Activated CD4-positive, alpha-beta T cell treated with anti-CD3 and anti-CD28 coated beads, Interleukin-2, amount 50 U/mL, for 24 hours (primary cell): ENCODE measurements at regions not wholly inside any gene's neighbourhood (a gene's known extent, or its start where the extent isn't known, plus 50 kb on each side); places are given as distances from the start of the nearest gene placed in this dataset.
"Not testable (repeated sequence)": the region's sequence is repeated elsewhere in the genome, so short reads cannot be mapped to it uniquely, and the experiment has no call there.

ENCODE experiments used
- DNase-seq, 2 donors: peaks; one replicate each; pipeline ENCODE4 v3.0.0-alpha.2; 2020; ENCODE audit warnings: low read depth in 1 of 2, low spot score in 1 of 2

DNA sequence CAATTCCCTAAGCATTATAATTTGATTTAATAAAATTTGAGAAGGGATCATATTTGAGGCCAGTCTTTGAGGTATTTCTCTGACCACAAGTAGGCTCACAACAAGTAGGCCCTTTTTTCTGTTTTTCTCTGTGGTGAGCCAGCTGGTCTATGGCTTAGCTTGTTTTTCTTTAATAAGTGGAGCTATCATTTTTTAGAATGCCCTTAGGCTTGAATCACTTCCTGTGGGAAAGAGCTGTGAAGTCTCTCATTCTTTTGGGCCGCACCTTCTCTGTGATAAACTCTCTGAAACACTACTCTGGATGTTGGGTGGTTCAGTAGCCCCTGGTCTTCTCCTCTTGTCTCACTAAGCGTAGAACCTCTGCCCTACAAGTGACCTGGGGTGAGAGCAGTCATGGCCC is 235.9 kb downstream of the SUCLG1 start:
- no peak for DNase-seq

DNA sequence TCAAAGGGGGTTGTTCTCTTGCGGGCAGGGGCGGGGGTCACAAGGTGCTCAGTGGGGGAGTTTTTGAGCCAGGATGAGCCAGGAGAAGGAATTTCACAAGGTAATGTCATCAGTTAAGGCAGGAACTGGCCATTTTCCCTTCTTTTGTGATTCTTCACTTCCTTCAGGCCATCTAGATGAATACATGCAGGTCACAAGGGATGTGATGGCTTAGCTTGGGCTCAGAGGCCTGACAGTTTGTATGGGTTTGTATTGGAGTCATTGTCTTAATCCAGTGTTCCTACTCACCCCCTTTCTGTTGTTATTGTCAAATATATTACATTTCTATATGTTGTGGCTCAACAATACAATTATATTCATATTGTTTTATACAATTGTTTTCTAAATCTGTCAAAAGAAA is 238.0 kb downstream of the SUCLG1 start:
- not testable (repeated sequence) for DNase-seq

DNA sequence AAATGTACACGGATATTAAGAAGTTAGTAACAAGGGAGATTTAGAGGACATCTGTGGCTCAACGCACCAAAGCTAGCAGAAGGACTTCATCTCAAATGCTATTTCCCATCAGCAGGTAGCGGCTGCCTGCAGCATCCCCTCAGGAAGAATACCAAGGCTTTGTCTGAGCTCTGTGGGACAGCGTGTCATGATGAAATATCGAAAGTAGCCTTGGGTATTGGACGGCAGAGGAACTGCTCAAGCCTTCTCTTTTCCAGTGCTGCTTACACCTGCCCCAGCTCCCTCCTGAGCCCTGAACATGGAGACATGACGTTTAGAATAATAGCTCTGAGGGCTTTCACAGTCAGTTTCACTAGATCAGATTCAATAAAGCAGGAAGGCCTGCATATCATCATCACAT is 241.6 kb downstream of the SUCLG1 start:
- DNase-seq = no peak

DNA sequence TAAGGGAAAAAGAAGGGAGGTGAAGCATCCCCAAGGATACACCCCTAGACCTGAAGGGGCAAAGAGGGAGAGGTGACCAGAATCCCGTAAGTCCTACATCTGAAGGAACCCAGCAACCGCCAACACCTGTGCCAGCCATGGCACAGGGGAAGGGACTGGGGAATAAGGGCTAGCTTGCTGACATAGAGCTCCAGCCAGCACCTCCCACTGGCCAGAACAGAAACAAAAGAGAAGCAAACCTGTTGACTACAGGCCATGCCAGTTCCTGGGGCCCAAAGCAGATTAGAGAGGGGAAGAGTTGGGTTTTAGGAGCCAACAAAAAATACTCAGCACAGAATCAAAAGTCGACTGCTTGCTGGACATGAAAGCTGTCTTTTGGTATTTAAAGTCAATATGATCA is 244.6 kb downstream of the SUCLG1 start:
- no peak for DNase-seq

DNA sequence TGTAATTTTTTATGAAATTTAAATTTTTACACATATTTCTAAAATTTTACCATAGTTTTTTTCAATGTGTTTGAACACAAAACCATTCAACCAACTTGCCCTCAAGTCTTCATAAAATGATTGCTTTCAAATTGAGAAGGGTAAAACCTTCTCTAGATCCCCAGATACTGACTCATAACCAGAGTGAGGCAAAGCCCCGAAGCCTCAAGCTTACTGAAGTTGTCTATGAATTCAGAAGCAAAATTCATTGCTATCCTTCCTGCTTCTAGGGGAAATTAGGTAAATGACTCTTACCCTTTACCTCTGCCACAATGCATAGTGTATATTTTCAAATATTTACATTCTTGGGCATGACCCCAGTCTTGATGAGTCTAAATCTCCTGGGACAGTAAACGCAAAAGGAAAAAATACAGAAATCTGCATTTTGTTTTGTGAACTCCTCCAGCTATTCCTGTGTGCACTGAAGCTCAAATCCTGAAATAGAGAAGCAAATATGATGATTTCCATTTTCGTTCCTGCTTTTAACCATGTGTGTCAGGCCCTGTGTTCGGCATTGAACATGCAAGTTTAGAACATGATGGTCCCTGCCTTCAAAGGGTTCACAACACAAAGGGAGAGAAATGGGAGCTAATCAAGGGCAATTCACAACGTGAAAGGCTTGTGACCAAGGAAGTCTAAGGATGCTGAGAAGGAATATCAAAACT is 246.3 kb downstream of the SUCLG1 start:
- no peak for DNase-seq

DNA sequence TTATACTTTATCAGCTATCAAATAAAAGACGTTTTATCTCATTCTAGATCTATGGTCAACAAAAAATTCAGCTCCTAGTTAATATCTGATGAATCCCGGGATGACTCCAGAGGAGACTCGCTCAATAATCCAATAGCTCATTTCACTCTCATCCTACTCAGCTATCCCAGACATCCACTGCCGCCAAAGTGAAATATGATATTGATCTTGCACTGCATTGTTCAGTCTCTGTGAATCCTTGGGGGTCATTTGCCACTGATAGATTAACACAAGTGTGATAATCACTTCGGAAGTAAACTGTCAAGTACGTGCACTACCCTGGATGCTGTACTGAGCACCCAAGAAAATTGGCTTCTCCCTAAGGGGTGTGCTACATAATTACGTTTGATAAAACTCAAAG is 249.1 kb downstream of the SUCLG1 start:
- no peak for DNase-seq

DNA sequence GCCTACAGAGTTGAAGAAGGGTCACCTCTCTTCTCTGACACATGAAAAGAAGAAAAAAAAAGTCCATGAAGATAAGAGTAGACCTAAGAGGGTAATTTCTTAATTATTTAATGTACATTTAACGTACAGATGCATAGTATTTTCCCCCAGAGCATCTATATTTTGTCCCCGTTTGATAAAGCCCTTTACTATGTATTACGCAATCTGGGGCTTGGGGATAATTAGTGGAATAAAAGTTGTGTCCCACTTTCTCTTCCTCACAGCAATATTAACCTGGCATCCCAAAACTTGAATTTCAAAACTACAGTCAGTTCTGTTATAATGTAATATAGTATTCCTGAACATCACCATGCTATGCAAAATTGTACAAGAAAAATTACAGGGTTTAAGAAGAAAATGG is 254.1 kb downstream of the SUCLG1 start:
- no peak for DNase-seq

DNA sequence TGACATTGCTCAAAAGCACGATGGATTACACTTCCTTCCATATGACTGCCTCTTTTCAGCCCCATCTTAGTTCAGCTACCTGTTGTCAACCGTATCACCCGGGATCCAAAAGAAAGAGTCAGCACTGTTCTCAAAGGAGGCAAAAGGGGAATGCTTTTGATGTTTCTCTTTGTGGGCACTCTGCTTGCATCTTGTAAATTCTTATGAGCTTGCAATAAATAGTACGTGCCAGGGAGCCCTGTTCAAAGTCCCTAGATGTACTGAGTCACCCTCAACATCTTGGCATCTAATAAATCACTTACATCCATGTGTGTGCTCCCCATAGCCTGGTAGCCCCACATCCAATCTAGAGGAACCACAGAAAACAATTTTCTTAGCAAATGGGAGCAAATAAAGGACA is 256.9 kb downstream of the SUCLG1 start:
- no peak for DNase-seq

DNA sequence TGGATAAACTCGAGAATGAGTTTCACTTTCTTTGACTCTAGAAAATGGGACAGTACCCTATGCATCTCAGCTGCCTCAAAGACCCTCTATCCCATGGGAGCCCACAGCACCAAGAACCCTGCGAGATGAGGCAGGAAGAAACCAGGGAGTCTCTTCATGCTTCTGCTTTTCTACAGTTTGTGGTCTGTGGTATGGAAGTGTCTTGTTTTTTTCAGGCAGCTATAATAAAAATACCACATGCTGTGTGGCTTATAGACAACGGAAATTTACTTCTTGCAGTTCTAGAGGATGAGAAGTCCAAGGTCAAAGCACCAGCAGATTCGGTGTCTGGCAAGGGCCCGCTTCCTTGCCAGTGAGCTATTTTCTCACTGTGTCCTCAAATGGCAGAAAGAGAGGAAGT is 257.9 kb downstream of the SUCLG1 start:
- no peak for DNase-seq

DNA sequence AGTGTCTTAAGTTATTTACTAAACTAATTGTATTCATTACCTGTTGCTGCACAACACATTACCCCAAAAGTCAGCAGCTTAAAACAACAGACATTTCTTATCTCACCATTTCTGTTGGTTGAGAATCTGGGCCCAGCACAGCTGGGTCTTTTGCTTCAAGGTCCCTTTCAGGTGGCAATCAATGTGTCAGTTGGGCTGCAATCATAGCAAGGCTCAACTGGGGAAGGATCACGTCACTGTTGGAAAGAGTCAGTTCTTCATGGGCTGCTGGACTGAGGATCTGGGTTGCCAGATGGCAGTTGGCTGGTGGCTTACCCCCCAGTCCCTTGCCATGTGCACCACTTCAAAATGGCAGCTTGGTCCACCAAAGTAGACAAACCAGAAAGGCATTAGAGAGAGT is 261.2 kb downstream of the SUCLG1 start:
- DNase-seq = no peak

DNA sequence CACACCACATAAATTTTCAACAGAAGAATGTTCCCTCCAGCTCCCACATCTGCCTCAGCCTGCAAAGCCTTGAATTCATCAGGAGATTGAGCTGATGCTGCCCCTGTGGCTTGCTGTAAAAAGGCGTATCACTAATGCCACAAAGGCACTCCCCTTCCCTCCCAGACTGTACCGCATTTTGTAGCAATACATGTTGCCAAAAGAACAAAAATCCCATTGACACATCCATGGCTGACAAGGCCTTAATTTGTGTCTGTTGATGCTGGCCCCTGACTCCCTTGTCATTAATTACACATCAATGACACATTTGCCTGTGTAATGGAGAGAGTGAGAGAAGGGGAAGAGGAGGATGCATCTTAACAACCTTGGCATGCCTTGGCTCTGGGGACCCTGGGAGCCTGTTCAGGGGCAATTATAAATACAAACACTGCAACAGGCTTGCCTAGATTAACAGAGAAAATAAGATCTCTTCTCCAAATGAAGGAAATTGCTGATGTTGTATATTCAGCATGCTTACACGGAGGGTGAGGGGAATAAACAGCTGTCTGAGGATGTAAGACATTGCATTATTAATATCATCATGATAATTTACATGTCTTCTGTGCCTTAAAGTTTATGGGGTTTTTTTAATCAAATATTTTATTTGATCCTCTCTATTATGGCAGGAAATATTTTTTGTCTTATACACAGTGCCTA is 264.0 kb downstream of the SUCLG1 start:
- no peak for DNase-seq

DNA sequence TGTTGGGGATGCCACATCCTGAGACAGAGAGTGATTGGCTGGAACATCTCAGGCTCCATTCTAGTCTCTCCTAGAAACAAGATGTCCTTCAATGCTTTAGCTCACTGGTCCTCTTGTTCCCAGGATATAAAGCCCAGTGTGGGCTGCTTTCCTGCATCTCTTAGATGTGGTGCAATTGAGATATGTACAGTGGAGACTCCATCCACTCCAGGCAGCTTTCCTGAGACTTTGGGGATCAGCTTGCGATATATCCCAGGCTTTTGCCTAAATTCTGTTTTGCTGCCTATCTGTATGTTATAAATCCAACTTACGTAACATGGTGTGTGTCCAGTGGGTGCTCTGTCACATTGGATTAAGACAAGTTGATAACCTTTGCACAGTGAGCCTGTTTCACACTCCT is 264.9 kb downstream of the SUCLG1 start:
- no peak for DNase-seq

DNA sequence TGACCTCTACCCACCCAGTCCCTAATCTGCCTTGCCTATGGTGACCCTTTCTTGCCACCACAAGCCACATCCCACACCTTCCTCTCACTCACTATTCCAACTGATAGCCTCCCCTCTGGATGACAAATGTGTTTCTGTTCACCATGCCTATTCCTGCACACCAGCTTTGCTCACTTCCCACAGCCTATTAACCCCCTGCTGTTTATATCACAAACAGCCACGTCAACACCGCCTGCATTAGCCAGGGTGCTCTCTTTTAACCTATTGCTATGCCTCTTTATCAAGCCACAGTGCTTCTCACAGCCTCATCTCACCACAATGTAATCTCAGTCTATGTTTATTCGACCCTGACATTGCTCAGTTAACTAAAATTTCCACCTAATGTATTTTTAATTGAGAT is 271.8 kb downstream of the SUCLG1 start:
- no peak for DNase-seq

DNA sequence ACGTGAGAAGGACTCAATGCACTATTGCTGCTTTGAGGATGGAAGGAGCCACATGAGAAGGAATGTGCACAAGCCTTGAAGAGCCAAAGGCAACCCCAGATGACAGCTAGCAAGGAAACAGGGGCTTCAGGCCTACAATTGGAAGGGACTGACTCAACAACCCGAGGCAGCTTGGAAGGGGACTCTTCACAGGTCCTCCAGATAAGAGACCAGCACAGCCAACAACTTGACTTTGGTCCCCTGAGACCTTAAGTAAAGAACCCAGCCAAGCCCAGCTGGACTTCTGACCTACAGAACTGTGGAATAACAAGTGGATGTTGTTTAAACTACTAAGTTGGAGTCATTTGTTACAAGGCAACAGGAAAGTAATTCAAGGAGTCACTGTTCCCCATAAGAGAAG is 277.2 kb downstream of the SUCLG1 start:
- no peak for DNase-seq

DNA sequence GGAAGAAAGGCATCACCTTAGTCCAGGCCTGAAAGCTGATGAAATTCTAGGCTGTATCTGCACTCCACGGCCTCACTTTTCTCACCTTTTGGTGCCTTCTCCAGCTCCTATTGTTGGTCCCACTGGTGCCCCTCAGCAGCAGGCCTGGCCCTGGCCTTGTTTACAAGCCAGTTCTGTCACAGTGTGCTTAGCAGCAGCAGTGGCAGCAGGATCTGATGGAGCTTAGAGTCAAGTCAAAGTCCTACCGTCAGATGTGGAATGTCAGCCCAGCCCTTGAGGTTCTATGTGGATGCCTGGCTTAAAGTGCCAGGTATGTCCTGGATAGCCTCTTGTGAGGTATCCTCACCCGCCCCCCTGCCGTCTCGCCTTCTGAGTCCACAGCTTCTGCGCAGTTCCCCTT is 281.3 kb downstream of the SUCLG1 start:
- DNase-seq = no peak

DNA sequence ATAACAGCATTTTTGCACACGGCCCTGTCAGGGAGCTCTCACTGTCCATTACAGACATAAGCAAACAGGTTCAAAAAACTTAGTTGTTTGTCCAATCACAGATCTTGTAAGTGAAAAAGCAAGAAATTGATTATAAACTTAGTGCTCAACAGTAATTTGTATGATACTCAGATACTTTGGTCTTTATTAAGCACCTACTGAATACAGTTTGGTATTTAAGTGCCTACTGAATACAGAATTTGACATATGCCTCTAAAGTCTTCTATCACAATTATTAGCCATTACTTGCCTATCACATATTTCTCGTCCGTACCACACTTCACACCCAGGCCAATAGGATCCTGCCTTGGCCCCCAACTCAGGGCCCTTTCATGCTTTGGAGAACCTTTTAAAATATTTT is 283.1 kb downstream of the SUCLG1 start:
- no peak for DNase-seq

DNA sequence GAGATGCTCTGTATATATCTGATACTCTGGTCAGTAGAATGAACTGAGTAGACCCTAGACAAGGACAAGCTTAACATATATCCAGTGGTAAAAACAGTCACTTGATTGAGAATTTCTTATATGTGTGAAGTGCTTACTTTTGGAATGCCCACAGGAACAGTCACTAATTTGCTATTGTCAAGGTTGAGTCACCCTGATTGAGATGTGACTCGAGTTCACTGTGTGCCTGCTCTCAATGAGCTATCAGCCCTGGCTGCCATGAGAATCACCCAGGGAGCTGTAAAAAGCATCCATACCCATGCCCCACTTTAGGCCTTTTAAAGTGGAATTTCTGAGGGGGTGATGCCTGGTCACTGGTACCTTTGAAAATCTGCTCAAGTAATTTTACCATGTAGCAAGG is 283.7 kb downstream of the SUCLG1 start:
- DNase-seq = no peak

DNA sequence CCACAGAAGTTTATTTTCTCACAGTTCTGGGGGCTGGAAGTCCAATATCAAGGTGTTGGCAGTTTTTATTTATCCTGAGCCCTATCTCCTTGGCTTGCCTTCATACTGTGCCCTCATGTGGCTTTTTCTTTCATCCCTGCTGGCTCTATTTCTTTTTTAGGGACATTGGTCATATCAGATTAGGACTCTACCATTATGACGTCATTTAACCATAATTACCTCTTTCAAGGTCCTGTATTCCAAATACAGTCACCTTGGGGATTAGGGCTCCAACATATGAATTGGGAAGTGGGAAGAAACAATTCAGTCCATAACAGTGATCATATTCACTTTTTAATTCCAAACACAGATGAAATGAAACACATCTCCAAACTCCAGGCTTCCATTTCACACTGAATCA is 286.0 kb downstream of the SUCLG1 start:
- no peak for DNase-seq

DNA sequence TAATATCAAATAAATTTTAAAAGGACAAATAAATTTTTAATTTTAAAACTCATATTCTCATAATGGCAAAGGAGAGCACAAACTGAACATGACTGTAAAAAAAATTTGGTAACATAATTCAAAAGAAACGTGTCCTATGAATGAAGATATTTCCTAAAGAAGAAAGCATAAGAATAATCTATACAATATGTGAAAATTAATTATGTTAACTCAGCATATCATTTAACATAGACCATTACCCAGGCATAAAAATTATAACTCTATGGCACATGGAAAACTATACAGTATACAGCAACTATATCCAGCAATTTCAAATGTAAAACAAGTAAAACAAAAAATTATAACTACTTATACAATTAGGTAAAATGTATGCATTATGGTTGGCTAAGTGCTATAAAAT is 288.1 kb downstream of the SUCLG1 start:
- no peak for DNase-seq

DNA sequence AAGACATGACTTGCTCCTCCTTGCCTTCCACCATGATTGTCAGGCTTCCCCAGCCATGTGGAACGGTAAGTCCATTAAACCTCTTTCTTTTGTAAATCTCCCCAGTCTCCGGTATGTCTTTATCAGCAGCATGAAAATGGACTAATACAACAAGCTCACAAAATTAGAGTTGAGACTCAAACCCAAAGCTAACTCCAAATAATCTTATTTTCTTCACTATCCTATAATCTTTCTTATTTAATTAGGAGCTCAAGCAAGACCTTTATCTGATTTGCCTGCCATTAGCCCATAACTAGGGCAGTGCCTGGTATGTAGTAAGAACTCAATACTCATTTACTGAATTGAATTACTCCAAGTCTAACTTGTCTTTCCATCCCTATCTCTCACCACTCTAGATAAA is 289.2 kb downstream of the SUCLG1 start:
- DNase-seq = no peak

DNA sequence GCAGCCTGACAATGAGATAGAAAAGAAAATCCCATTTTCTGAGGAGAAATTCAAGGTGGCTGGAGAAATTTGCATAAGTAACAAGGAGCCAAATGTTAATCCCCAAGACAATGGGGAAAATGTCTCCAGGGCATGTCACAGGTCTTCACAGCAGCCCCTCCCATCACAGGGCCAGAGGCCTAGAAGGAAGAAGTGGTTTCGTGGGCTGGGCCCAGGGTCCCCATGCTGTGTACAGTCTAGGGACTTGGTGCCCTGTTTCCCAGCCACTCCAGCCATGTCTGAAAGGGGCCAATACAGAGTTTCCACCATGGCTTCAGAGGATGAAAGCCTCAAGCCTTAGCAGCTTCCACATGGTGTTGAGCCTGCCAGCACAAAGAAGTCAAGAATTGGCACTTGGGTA is 290.5 kb downstream of the SUCLG1 start:
- DNase-seq = not testable (repeated sequence)

DNA sequence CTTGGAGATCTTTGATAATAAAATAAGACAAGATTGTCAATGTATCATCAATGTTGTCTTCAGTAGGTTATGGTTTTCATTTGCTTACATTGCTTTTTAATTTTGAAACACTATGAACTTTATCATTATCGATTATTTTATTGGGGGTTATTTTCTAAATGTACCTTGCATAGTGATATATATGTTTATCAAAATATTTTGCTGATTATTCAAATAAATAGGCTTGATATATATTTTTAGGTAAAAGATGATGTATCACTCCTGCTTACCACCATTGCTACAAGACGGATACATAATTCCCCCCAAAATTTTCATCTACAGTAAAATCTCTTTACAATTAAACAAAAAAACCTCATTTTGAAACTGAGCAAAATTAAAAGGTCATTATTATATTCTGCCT is 293.8 kb downstream of the SUCLG1 start:
- DNase-seq = no peak

DNA sequence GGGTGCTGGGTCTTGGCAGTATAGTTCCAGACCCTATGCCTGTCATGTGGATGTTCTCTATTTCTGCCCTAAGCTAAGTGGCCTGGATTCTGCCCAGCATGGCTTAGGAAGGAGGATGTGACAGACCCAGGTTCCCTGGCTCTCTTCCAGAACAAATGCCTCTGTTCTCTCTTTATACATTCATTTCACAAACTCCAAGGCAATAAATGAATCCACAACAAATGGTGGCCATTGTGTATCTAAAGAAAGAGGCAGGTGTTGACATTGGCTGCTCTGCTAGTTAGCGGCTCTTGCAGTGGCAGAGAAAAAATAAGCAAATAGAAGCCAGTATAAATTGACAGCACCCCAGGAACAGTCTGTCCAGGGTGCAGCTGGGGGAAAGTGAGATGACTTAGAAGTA is 298.6 kb downstream of the SUCLG1 start:
- DNase-seq = no peak
